Skeletal muscle tissue (tissue), 3 donors: ENCODE measurements at regions not wholly inside any gene's neighbourhood (a gene's known extent, or its start where the extent isn't known, plus 50 kb on each side); places are given as distances from the start of the nearest gene placed in this dataset.
"Not testable (repeated sequence)": the region's sequence is repeated elsewhere in the genome, so short reads cannot be mapped to it uniquely, and the experiment has no call there.

ENCODE experiments used
- H3K27ac ChIP-seq: one replicate; pipeline ENCODE4 v1.7.0; 2013; ENCODE audit warnings: mild to moderate bottlenecking, low read depth, low read length, inconsistent platforms
- H3K27me3 ChIP-seq, 3 donors: one replicate each; pipeline ENCODE4 v1.7.0; 2013; ENCODE audit warnings: low read length in 3 of 3; ENCODE audit not compliant: control insufficient read depth in 3 of 3, insufficient read depth in 3 of 3
- H3K36me3 ChIP-seq, 3 donors: one replicate each; pipeline ENCODE4 v1.7.0; 2013; ENCODE audit warnings: low read length in 3 of 3; ENCODE audit not compliant: control insufficient read depth in 3 of 3, insufficient read depth in 3 of 3
- H3K4me1 ChIP-seq, 3 donors: one replicate each; pipeline ENCODE4 v1.7.0; 2013; ENCODE audit warnings: low read length in 3 of 3, mild to moderate bottlenecking in 3 of 3; ENCODE audit not compliant: control insufficient read depth in 3 of 3, insufficient read depth in 3 of 3
- H3K4me3 ChIP-seq, 3 donors: one replicate each; pipeline ENCODE4 v1.7.0; 2013; ENCODE audit warnings: low read length in 3 of 3
- H3K9ac ChIP-seq, 3 donors: one replicate each; pipeline ENCODE4 v1.7.0; 2013; ENCODE audit warnings: low read length in 3 of 3, mild to moderate bottlenecking in 3 of 3, moderate library complexity in 2 of 3, low read depth in 1 of 3
- H3K9me3 ChIP-seq, 3 donors: one replicate each; pipeline ENCODE4 v1.7.0; 2013; ENCODE audit warnings: low read length in 3 of 3; ENCODE audit not compliant: control insufficient read depth in 3 of 3
- donor health status: Osteomylitis.

GRCh38 chr10:23779301-23779700, 340.4 kb downstream of the OTUD1 start:
- H3K27me3 ChIP-seq, result no peaks in the 10 kb centered on the region
- no peaks in the 10 kb centered on the region for H3K4me1 ChIP-seq
- H3K27ac ChIP-seq, result no peak overlapping the region
- H3K4me3 ChIP-seq, result no peak overlapping the region
- H3K36me3 ChIP-seq, result no peaks in the 10 kb centered on the region
- H3K9me3 ChIP-seq, result no peaks in the 10 kb centered on the region
- no peak overlapping the region for H3K9ac ChIP-seq

- Histone ChIP-seq H3K9ac (no peak overlapping the region), H3K27ac (no peak overlapping the region), H3K4me1 (no peaks in the 10 kb centered on the region), H3K4me3 (no peak overlapping the region), H3K9me3 (no peaks in the 10 kb centered on the region), H3K36me3 (no peaks in the 10 kb centered on the region), H3K27me3 (no peaks in the 10 kb centered on the region)
Observed at GRCh38 chr10:23780331-23780730, 341.5 kb downstream of the OTUD1 start.

GRCh38 chr10:23786594-23786993, 347.7 kb downstream of the OTUD1 start:
- Histone ChIP-seq H3K27me3 (no peaks in the 10 kb centered on the region), H3K4me3 (no peak overlapping the region), H3K27ac (no peak overlapping the region), H3K36me3 (no peaks in the 10 kb centered on the region), H3K9me3 (no peaks in the 10 kb centered on the region), H3K4me1 (no peaks in the 10 kb centered on the region), H3K9ac (no peak overlapping the region)

GRCh38 chr10:23793577-23793976, 354.7 kb downstream of the OTUD1 start:
- no peaks in the 10 kb centered on the region for H3K4me1 ChIP-seq
- H3K27me3 ChIP-seq, result no peaks in the 10 kb centered on the region
- no peak overlapping the region for H3K4me3 ChIP-seq
- H3K27ac ChIP-seq, result no peak overlapping the region
- no peaks in the 10 kb centered on the region for H3K36me3 ChIP-seq
- H3K9me3 ChIP-seq, result no peaks in the 10 kb centered on the region
- no peak overlapping the region for H3K9ac ChIP-seq

- H3K9me3 ChIP-seq, H3K9ac ChIP-seq, H3K4me1 ChIP-seq, H3K27me3 ChIP-seq, H3K27ac ChIP-seq, H3K36me3 ChIP-seq, H3K4me3 ChIP-seq: not testable (repeated sequence)
Observed at GRCh38 chr10:23797452-23797851, 358.6 kb downstream of the OTUD1 start.

GRCh38 chr10:23804125-23804524, 365.2 kb downstream of the OTUD1 start:
- Histone ChIP-seq H3K36me3 (no peaks in the 10 kb centered on the region), H3K9ac (no peak overlapping the region), H3K27me3 (no peaks in the 10 kb centered on the region), H3K4me1 (no peaks in the 10 kb centered on the region), H3K27ac (no peak overlapping the region), H3K4me3 (no peak overlapping the region), H3K9me3 (no peaks in the 10 kb centered on the region)

GRCh38 chr10:23813687-23814086, 374.8 kb downstream of the OTUD1 start:
- Histone ChIP-seq H3K9me3 (no peaks in the 10 kb centered on the region), H3K4me3 (no peak overlapping the region), H3K4me1 (no peaks in the 10 kb centered on the region), H3K27me3 (no peaks in the 10 kb centered on the region), H3K36me3 (no peaks in the 10 kb centered on the region), H3K27ac (no peak overlapping the region), H3K9ac (no peak overlapping the region)

- Histone ChIP-seq H3K36me3 (no peaks in the 10 kb centered on the region), H3K9ac (no peak overlapping the region), H3K27me3 (no peaks in the 10 kb centered on the region), H3K4me1 (no peaks in the 10 kb centered on the region), H3K27ac (no peak overlapping the region), H3K9me3 (no peaks in the 10 kb centered on the region), H3K4me3 (no peak overlapping the region)
Observed at GRCh38 chr10:23818484-23818883, 379.6 kb downstream of the OTUD1 start.

GRCh38 chr10:23820792-23821191, 381.9 kb downstream of the OTUD1 start:
- H3K27me3 ChIP-seq, result no peaks in the 10 kb centered on the region
- no peak overlapping the region for H3K27ac ChIP-seq
- H3K36me3 ChIP-seq, result no peaks in the 10 kb centered on the region
- H3K9ac ChIP-seq, result no peak overlapping the region
- H3K9me3 ChIP-seq, result no peaks in the 10 kb centered on the region
- H3K4me3 ChIP-seq, result no peak overlapping the region
- H3K4me1 ChIP-seq, result no peaks in the 10 kb centered on the region

- Histone ChIP-seq H3K9ac (no peak overlapping the region), H3K27me3 (peaks cover 0 to 2% (median 0%) of the 10 kb centered on the region in 3 donors), H3K4me1 (no peaks in the 10 kb centered on the region), H3K4me3 (no peak overlapping the region), H3K9me3 (no peaks in the 10 kb centered on the region), H3K27ac (no peak overlapping the region), H3K36me3 (no peaks in the 10 kb centered on the region)
Observed at GRCh38 chr10:23824822-23825221, 384.1 kb upstream of the KIAA1217 start.

- H3K9ac ChIP-seq, result no peak overlapping the region
- H3K9me3 ChIP-seq, result no peaks in the 10 kb centered on the region
- H3K27me3 ChIP-seq, result peaks cover 0 to 2% (median 0%) of the 10 kb centered on the region in 3 donors
- no peak overlapping the region for H3K4me3 ChIP-seq
- H3K27ac ChIP-seq, result no peak overlapping the region
- no peaks in the 10 kb centered on the region for H3K4me1 ChIP-seq
- H3K36me3 ChIP-seq, result no peaks in the 10 kb centered on the region
Observed at GRCh38 chr10:23826421-23826820, 382.5 kb upstream of the KIAA1217 start.
